ENCODE measurements at regions not wholly inside any gene's neighbourhood (a gene's known extent, or its start where the extent isn't known, plus 50 kb on each side); places are given as distances from the start of the nearest gene placed in this dataset.
"Not testable (repeated sequence)": the region's sequence is repeated elsewhere in the genome, so short reads cannot be mapped to it uniquely, and the experiment has no call there.

DNA sequence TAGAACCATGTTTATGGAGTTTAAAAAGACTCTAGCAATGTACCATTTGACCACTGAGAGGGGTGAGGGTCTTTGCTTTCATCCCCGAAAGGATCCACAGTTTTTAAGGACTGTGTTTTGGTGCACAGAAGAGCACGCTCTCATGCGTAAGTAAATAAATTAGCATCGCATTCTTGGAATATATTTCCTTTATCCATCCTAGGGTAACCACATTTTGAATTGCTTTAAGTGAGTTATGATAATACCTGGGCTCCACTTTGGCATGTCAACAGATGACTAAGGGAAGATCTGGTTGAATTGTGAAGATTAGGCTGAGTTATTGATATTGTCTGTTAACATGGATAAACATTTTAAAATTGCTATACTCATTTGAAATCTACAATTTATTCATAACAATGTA, 89.4 kb upstream of the EDIL3 start:
- H3K9me3 ChIP-seq = no peaks in the 10 kb centered on the region
- no peaks in the 10 kb centered on the region for H3K27me3 ChIP-seq
- no peaks in the 10 kb centered on the region for H3K4me1 ChIP-seq
- no peak overlapping the region for H3K9ac ChIP-seq
- H4K20me1 ChIP-seq = no peaks in the 10 kb centered on the region
- no peak overlapping the region for H3K4me3 ChIP-seq
- TF ChIP-seq Cebpa-rat (IDR thresholded peaks at IDR 0.05) = no peak
- H3K4me2 ChIP-seq = no peak overlapping the region
- no peaks in the 10 kb centered on the region for H3K36me3 ChIP-seq
- H3K27ac ChIP-seq = no peak overlapping the region

- no peak overlapping the region for H3K4me3 ChIP-seq
- H4K20me1 ChIP-seq = no peaks in the 10 kb centered on the region
- H3K27me3 ChIP-seq = no peaks in the 10 kb centered on the region
- no peak for TF ChIP-seq Cebpa-rat (IDR thresholded peaks at IDR 0.05)
- no peak overlapping the region for H3K9ac ChIP-seq
- H3K9me3 ChIP-seq = peaks cover 17% of the 10 kb centered on the region
- H3K4me2 ChIP-seq = no peak overlapping the region
- H3K27ac ChIP-seq = no peak overlapping the region
- no peaks in the 10 kb centered on the region for H3K4me1 ChIP-seq
- no peaks in the 10 kb centered on the region for H3K36me3 ChIP-seq
Observed at GRCh38 chr5:84453405-84453804, 68.7 kb upstream of the EDIL3 start.

DNA sequence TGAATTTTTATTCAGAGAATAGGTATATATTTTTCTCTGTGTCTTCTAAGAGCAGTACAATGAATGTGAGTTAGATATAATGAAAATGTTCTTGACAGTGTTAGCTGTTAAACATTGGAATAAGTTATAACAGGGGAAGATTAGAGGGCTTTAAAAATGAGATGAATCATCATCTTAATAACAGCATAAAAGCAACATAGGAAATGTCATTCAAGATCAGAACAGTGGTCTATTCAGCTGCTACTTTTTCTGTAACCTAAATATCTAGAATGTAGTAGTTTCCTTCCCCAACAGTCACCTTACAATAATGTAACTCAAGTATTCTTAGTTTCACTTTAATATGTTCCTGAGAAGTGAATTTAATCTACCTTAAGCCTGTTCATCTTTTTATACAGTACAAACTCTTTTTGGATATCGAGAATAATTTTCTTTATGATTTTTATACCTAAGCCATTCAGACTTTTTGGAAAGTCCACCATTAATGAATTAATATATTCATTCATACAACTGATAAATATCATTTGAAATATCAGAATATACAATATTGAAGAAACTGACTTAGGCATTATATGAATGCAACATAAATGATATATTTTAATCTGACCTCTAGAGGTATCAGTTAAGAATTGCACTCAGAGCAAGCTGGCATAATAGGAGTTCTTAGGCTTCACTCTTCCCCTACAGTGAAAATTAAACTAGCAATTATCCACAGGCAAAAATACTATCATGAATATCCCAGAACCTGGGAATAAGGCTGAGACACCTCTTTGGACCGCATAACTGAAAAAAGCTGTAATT, 66.1 kb upstream of the EDIL3 start:
- H3K27me3 ChIP-seq = no peaks in the 10 kb centered on the region
- H3K36me3 ChIP-seq = no peaks in the 10 kb centered on the region
- peaks cover 17% of the 10 kb centered on the region for H3K9me3 ChIP-seq
- H3K9ac ChIP-seq = no peak overlapping the region
- no peak overlapping the region for H3K27ac ChIP-seq
- H4K20me1 ChIP-seq = no peaks in the 10 kb centered on the region
- no peaks in the 10 kb centered on the region for H3K4me1 ChIP-seq
- no peak for TF ChIP-seq Cebpa-rat (IDR thresholded peaks at IDR 0.05)
- H3K4me2 ChIP-seq = no peak overlapping the region
- no peak overlapping the region for H3K4me3 ChIP-seq

GRCh38 chr5:84445049-84445685, 60.5 kb upstream of the EDIL3 start:
- H3K9me3 ChIP-seq = no peaks in the 10 kb centered on the region
- H3K27ac ChIP-seq = no peak overlapping the region
- no peaks in the 10 kb centered on the region for H3K27me3 ChIP-seq
- no peaks in the 10 kb centered on the region for H3K36me3 ChIP-seq
- no peak overlapping the region for H3K4me3 ChIP-seq
- no peaks in the 10 kb centered on the region for H4K20me1 ChIP-seq
- TF ChIP-seq Cebpa-rat (IDR thresholded peaks at IDR 0.05) = no peak
- no peak overlapping the region for H3K9ac ChIP-seq
- no peak overlapping the region for H3K4me2 ChIP-seq
- no peaks in the 10 kb centered on the region for H3K4me1 ChIP-seq

DNA sequence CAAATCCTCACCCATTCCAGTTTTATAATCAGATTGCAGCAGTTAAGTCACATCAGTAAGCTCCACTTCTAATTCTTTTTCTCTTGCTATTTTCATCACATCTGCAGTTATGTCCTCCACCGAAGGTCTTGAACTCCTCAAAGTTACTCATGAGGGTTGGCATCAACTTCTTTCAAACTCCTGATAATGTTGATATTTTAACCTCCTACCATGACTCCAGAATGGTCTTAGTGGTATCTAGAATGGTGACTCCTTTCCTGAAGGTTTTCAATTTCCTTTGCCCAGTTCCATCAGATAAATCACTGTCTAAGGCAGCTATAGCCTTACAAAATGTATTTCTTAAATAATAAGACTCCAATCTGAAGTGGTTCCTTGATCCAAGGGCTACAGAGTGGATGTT, 53.8 kb upstream of the EDIL3 start:
- no peak overlapping the region for H3K27ac ChIP-seq
- H3K9ac ChIP-seq = no peak overlapping the region
- H3K27me3 ChIP-seq = no peaks in the 10 kb centered on the region
- H3K9me3 ChIP-seq = no peaks in the 10 kb centered on the region
- H3K4me3 ChIP-seq = no peak overlapping the region
- TF ChIP-seq Cebpa-rat (IDR thresholded peaks at IDR 0.05) = no peak
- no peaks in the 10 kb centered on the region for H3K4me1 ChIP-seq
- no peaks in the 10 kb centered on the region for H3K36me3 ChIP-seq
- H4K20me1 ChIP-seq = no peaks in the 10 kb centered on the region
- no peak overlapping the region for H3K4me2 ChIP-seq

GRCh38 chr5:84437673-84438315, 53.1 kb upstream of the EDIL3 start:
- Histone ChIP-seq H4K20me1 (no peaks in the 10 kb centered on the region), H3K4me2 (no peak overlapping the region), H3K4me1 (no peaks in the 10 kb centered on the region), H3K9me3 (no peaks in the 10 kb centered on the region), H3K4me3 (no peak overlapping the region), H3K27ac (no peak overlapping the region), H3K9ac (no peak overlapping the region), H3K27me3 (no peaks in the 10 kb centered on the region), H3K36me3 (no peaks in the 10 kb centered on the region)
- no peak for TF ChIP-seq Cebpa-rat (IDR thresholded peaks at IDR 0.05)

DNA sequence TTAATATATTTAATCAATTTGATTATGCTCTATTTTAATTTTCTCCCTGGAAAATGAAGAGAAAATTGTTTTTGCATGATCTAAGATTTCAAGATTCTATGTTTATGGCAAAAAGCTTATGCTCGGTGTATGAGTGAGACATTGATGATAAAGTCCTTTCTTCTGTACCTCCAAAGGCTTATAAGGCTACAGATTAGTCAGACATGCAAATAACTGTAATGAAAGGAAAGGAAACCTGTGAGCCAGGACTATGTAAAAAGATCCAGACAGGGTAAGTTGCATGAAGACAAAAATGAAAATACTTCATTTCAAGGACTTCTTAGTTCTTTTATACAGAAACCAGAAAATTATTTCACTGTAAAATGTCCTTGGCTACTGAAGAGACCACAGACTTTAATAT, 52.2 kb upstream of the EDIL3 start:
- no peaks in the 10 kb centered on the region for H3K9me3 ChIP-seq
- TF ChIP-seq Cebpa-rat (IDR thresholded peaks at IDR 0.05) = no peak
- H3K36me3 ChIP-seq = no peaks in the 10 kb centered on the region
- no peak overlapping the region for H3K27ac ChIP-seq
- no peak overlapping the region for H3K9ac ChIP-seq
- no peak overlapping the region for H3K4me2 ChIP-seq
- H4K20me1 ChIP-seq = no peaks in the 10 kb centered on the region
- no peaks in the 10 kb centered on the region for H3K4me1 ChIP-seq
- H3K4me3 ChIP-seq = no peak overlapping the region
- no peaks in the 10 kb centered on the region for H3K27me3 ChIP-seq

DNA sequence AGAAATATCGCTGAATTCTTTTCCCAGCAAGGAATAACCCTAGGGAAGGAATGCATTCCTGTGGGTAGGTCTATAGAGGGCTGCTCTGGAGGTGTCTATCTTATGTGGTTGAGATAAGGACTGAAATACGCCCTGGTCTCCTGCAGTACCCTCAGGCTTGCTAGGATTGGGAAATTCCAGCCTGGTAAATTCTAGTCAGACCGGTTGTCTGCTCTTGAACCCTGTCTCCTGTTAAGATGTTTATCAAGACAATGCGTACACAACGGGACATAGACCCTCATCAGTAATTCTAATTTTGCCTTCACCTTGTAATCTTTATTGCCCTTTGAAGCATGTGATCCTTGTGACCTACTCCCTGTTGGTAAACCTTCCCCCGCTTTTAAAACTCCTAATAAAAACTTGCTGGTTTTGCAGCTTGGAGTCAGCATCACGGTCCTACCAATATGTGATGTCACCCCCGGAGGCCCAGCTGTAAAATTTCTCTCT, 51.2 kb upstream of the EDIL3 start:
- not testable (repeated sequence) for H3K4me1 ChIP-seq, H3K9ac ChIP-seq, H3K9me3 ChIP-seq, H3K4me2 ChIP-seq, H3K4me3 ChIP-seq, H4K20me1 ChIP-seq, H3K27ac ChIP-seq, H3K36me3 ChIP-seq, H3K27me3 ChIP-seq

Data from BLaER1 (cell line).